ENCODE measurements at regions not wholly inside any gene's neighbourhood (a gene's known extent, or its start where the extent isn't known, plus 50 kb on each side); places are given as distances from the start of the nearest gene placed in this dataset.

DNA sequence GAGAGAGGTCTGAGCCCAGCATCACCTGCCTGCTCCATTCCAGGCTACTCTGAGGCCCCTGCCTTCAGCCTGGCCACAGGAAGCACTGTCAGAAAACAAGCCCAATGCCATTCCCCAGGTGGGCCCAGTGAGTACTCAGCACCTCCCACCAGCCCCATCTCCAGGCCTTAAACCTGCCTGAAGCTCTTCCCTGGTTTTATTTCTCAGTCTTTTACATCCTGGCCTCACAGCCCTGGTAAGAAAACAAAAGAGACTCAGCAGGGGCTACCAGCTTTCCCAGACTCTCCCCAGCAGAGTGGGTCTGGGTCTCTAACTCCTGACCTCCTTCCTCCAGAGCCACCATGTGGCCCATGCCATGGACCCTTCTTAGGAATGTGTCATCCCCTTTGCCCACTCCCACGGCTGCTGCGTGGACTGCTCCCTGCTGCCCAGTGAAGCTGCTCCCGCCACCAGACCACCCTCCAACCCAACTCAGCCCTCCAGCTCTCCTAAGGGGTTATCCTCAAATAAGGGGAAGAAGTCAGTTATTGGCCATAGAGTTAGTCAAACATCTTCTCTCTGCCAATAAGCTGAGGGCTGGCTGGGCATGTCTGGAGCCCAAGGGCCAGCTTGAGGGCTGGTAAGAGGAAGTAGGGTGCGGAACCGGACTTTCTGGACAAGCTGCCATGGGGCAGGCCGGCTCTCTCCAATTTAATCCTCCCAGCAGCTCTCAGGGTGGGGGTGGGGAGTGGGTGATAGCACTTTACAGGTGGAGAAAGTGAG is 116.7 kb upstream of the LINGO1 start:
- no peak for DNase-seq

DNA sequence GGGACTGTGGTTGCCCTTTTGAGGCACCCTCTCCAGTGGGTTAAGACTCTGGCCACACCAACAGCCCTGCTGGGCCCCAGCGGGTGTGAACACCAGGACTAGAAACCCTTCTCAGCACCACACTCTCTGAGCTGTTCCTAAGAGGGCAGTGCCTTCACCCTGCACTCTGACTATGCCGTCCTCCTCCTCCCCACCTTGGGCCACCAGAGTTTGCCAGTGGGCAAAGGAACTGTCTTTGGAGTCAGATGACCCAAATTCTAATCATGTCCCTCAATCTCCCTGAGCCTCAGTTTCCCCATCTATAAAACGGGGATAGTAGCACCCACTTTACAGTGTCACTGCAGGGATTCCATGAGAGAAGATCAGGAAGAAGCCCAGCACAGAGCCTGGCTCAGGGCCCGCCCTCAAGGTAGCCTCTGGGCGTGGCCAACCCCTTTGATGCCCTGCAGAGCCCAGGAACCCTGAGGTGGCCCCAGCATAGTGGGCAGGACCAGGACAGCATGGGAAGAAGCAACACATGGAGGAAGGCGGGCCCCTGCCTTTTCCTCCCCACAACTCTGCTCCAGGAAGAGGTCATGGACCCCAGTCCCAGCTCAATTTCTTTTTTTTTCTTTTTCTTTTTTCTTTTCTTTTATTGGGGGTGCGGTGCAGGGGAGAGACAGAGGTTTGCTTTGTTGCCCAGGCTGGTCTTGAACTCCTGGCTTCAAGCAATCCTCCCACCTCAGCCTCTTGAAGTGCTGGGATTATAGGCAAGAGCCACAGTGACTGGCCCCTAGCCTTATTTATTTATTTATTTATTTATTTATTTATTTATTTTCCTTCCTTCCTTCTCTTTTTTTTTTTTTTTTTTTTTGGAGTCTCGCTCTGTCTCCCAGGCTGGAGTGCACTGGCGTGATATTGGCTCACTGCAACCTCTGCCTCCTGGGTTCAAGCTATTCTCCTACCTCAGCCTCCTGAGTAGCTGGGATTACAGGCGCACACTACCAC is 115.7 kb upstream of the LINGO1 start:
- no peak for DNase-seq

GRCh38 chr15:77747175-77748077 is 114.7 kb upstream of the LINGO1 start:
- DNase-seq: no peak

DNA sequence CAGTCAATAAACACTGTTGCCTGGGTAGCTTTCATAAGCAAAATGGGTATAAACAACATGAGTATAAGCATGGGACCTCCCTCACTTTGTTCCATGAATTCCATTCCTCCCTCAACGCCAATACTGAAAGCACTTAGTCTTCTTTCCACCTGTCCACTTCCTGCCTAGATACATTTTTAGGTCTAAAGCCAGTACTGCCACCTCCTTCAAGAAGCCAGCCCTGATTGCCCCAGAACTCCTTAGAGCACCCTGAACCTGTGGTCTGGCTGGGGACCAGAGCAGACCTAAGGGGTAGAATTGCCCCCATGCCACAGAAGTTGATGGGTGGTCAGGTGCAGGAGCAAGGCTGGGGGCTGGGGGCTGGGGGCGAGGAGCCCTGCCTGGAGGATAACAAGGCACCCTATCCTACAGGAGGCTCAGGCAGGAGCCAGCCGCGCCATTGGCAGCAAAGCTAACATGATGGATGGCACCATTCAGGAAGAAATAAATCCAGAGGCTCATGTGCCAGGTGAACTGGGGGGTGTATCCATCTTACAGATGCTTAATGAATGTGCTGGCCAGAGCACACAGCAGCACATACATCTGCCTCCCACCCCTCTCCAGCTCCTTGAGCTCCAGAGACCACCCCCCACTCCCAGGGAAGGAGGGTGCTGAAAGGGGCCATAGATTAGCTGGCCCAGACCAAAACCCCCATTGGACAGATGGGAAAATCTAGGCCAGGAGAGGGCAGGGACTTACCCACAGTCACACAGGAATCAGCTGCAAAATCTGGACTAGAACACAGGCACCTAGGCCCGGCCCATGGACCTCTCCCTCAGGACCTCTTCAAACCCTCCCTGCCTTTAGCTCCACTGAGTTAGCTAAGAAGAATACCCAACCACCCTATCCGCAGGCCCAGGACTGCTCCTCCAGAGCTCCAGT is 113.8 kb upstream of the LINGO1 start:
- DNase-seq: no peak

GRCh38 chr15:77744398-77744797 is 111.7 kb upstream of the LINGO1 start:
- no peak for DNase-seq

DNA sequence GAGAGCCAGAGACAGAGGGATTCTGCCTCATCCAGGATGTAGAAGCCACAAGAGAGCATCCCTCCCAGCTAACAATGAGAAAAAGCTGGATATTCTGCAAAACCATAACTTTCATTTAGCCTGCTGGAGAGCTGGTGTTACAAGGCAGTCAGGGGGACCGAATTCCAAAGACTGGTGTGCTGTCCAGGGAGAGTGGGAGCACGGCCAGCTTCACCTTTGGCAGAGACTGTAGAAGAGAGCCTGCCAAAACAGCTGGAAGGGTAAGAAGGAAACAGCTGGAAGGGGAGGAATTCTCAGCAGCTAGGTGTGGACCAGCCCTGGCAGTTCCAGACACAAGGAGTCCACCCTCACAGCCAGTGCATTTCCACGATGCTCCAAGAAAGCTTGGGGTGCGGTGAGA is 109.9 kb upstream of the LINGO1 start:
- DNase-seq: no peak

DNA sequence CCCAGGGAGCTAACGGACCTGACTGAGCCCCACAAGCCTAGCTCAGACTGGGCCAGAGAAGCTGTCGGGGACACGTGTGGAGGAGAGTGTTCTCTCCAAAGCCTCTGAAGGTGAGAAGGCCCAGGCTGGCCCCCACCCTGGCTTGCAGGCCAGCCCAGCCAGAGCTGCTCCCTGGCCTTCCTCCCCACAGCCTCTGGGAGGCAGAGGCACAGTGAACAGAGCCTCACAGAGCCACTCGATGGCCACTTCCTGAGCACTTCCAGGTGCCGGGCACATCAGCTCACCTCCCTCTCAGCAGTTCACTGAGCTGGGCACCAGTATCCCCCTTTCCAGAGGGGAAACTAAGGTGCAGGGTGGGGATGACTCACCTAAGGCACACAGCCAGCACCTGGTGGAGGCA is 109.4 kb upstream of the LINGO1 start:
- no peak for DNase-seq

GRCh38 chr15:77741106-77741505 is 108.4 kb upstream of the LINGO1 start:
- no peak for DNase-seq

- no peak for DNase-seq
These were observed 107.1 kb upstream of the LINGO1 start for GRCh38 chr15:77739591-77740378.

- DNase-seq: no peak
These were observed 106.0 kb upstream of the LINGO1 start for GRCh38 chr15:77738441-77739302.

- DNase-seq: no peak
These were observed 105.3 kb upstream of the LINGO1 start for GRCh38 chr15:77738038-77738370.

DNA sequence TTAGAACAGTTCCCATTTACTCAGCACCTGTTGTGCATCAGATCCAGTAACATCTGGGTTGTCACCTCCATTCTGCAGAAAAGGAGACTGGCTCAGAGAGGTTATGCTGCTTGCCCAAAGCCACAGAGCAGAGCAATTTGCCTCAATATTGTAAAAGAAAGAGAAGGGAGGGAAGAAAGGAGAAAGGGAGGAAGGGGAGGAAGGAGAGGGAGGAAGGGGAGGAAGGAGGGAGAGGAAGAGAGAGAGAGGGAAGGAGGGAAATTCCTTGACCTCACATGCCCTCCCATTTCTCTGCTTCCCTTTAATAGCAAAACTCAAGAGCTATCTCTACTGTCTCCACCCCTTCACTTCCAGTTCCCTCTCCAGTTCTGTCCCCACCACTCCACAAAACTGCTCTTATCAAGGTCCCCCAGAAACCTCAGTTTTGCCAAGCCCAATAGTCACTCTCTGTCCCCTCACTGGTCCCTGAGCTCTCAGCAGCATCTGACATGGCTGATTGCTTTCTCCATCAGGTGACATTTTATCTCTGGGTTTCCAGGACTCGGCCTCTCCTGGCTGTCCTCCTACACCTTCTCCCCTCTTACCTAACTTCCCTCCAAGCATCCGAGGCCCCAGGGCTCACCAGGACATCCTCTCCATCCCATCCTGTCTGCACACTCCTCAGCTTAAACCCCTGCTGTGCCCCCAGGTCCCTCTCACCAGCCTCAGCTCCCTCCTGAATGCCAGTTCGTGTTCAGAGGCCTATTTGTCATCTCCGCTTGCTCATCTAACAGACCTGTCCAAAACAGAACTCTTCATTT is 104.7 kb upstream of the LINGO1 start:
- DNase-seq: no peak

DNA sequence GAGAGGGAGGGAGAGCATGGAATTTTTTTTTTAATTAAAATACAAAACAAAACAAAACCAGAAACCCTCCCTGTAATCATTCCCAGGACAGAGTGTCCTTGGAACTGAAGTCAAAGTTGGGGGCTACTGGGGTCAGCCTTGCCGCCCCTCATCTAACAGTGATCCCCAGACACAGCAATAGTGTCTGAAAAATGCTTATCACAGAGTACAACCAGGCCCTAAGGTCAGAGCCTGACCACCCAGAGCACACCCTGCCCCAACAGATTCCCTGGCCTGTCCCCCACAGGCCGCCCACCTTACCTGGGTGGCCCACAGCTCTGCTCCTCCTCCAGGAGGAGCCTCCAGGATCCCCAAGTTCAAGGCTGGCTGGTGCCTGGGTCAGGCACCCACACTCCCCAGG is 101.6 kb upstream of the LINGO1 start:
- DNase-seq: no peak

- no peak for DNase-seq
These were observed 101.0 kb upstream of the LINGO1 start for GRCh38 chr15:77733579-77734300.

GRCh38 chr15:77732514-77733335 is 100.0 kb upstream of the LINGO1 start:
- no peak for DNase-seq

DNA sequence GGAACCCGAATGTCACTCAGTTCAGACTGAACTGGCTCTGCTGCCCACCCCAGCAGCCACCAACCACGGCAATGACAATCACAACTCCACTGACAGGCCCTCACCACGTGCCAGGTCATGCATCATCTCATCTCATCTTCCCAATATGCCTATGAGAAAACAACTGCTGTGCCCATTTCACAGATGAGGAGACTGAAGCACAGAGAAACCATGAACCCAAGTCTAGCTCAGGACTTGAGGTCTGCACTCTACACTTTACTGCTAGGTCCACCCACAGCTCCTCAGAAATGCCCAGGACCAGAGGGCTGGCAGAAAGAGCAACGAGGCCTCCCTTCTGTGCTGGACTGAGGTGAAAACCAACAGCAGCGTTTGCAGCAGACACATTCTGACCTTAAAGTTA is 99.2 kb upstream of the LINGO1 start:
- no peak for DNase-seq

DNA sequence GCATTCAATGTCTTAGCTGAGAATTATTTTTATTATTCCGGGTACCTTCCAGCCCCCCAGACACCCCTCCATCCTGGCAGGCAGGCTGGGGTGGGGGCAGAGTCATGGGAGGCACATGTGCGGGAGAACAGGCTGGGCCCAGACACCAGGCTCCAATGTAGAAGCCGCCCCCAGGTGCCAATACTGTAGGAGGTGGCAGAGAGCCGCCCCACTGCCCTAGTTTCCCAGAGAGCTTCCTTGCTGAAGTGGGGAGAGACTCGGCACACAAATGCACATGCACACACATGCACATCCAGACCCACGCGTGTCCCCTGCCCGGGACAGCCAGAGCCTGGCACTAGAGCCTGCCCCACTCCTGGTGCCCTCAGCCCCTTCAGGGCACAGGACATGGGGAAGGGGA is 98.4 kb upstream of the LINGO1 start:
- no peak for DNase-seq

Data from NCI-H526 treated with DMSO at 0.1 percent for 48 hours (cell line).